Panc1 (cell line): ENCODE measurements at regions not wholly inside any gene's neighbourhood (a gene's known extent, or its start where the extent isn't known, plus 50 kb on each side); places are given as distances from the start of the nearest gene placed in this dataset.

Experiments
- ATAC-seq: fragments of 200-7000 bp; cut with Tn5 transposase; 2 replicates; pipeline ENCODE4 v1.9.1; 2020; ENCODE audit warnings: mild to moderate bottlenecking, moderate library complexity
- BruUV-seq: library from RNA; stranded (reverse); fragments of 400-500 nt; replicated peaks from 2 replicates; lab custom pipeline; 2021; lab: Mats Ljungman, UMichigan
- CTCF ChIA-PET: fragments of 300-600 bp; sonication (Branson Sonifier 250); formaldehyde crosslinking; loops from one replicate; lab custom pipeline; 2022; ENCODE audit warnings: antibody characterized with exemption; lab: Charles Lee
- POLR2A ChIA-PET: fragments of 300-600 bp; sonication (Branson Sonifier 250); formaldehyde crosslinking; loops from one replicate; lab custom pipeline; 2022; ENCODE audit warnings: antibody characterized with exemption; lab: Charles Lee
- DNase-seq: peaks from one replicate; pipeline ENCODE4 v3.0.0-alpha.2; 2010; ENCODE audit warnings: low read depth, low spot score
- H3K27ac ChIP-seq: 2 replicates; pipeline ENCODE4 v1.5.1; 2011; ENCODE audit warnings: mild to moderate bottlenecking, low read length, inconsistent platforms
- H3K27me3 ChIP-seq: fragments of 200-500 bp; sonication (Bioruptor generic); 2 replicates; pipeline ENCODE4 v1.6.0; 2014; ENCODE audit warnings: low read length, inconsistent platforms; ENCODE audit not compliant: control insufficient read depth, insufficient read depth
- H3K36me3 ChIP-seq: fragments of 200-500 bp; sonication (Bioruptor generic); 2 replicates; pipeline ENCODE4 v1.5.1; 2014; ENCODE audit warnings: inconsistent platforms, mild to moderate bottlenecking, low read length, moderate library complexity; ENCODE audit not compliant: control insufficient read depth, insufficient read depth
- H3K4me1 ChIP-seq: 2 replicates; pipeline ENCODE4 v1.5.1; 2011; ENCODE audit warnings: inconsistent platforms, mild to moderate bottlenecking, low read length, moderate library complexity; ENCODE audit not compliant: control insufficient read depth, insufficient read depth
- H3K4me3 ChIP-seq, 2 experiments: 2 replicates each; pipeline ENCODE4 v1.5.1; 2011 to 2012; ENCODE audit warnings: low read depth in 2 of 2, low read length in 2 of 2, mild to moderate bottlenecking in 2 of 2, inconsistent platforms in 1 of 2, moderate library complexity in 1 of 2
- H3K9me3 ChIP-seq: fragments of 200-500 bp; sonication (Bioruptor generic); 2 replicates; pipeline ENCODE4 v1.5.1; 2014; ENCODE audit warnings: low read depth, mild to moderate bottlenecking, inconsistent platforms, low read length, moderate library complexity; ENCODE audit not compliant: control insufficient read depth, insufficient read depth
- CTCF ChIP-seq: fragments of 450-650 bp; IDR thresholded peaks from 2 replicates; pipeline ENCODE4 v1.5.1; 2017; ENCODE audit warnings: mild to moderate bottlenecking
- POLR2AphosphoS5 ChIP-seq: IDR thresholded peaks from 2 replicates; pipeline ENCODE4 v1.6.1; 2012; ENCODE audit warnings: mild to moderate bottlenecking, low read depth, low read length, moderate library complexity
- REST ChIP-seq, 2 experiments: IDR thresholded peaks; 2 replicates each; pipeline ENCODE4 v1.6.1; 2011 to 2012; ENCODE audit warnings: low read depth in 2 of 2, control low read depth in 1 of 2, low read length in 1 of 2, mild to moderate bottlenecking in 1 of 2, moderate library complexity in 1 of 2; ENCODE audit not compliant: insufficient read depth in 1 of 2
- SIN3A ChIP-seq: IDR thresholded peaks from 2 replicates; pipeline ENCODE4 v1.6.1; 2012; ENCODE audit warnings: low read depth, mild to moderate bottlenecking, low read length, moderate library complexity, borderline replicate concordance; ENCODE audit not compliant: insufficient read depth
- TCF7L2 ChIP-seq: IDR thresholded peaks from 2 replicates; pipeline ENCODE4 v1.6.1; 2011; ENCODE audit warnings: mild to moderate bottlenecking, low read depth, low read length, inconsistent platforms
- in situ Hi-C: cut with HindIII; loops from 2 replicates; pipeline ENCODE4 v1.10.0; 2016; ENCODE audit warnings: low sequenced_read_pairs, low pct_unique_long_range_greater_than_20kb
- intact Hi-C: fragments of 100-400 bp; cut with micrococcal nuclease; formaldehyde crosslinking; loops from one replicate; pipeline ENCODE4 v1.10.0; 2022; ENCODE audit not compliant: unreplicated experiment

- Histone ChIP-seq H3K36me3 (no peaks in the 10 kb centered on the region), H3K9me3 (no peaks in the 10 kb centered on the region), H3K27me3 (no peaks in the 10 kb centered on the region), H3K4me3 (no peak overlapping the region), H3K27ac (no peak overlapping the region), H3K4me1 (no peaks in the 10 kb centered on the region)
- POLR2A ChIA-PET = no interaction called here
- no TSS peak for BruUV-seq
- ATAC-seq (no peak), DNase-seq (no peak)
- in situ Hi-C loops (no loop called here), intact Hi-C loops (no loop called here)
- CTCF ChIA-PET = no interaction called here
- TF ChIP-seq TCF7L2 (no peak), REST (IDR thresholded peaks at IDR 0.05; ENCODE audit: insufficient read depth in 1 of 2, low read depth in 2 of 2, low read length in 1 of 2) (no peak), POLR2AphosphoS5 (no peak), SIN3A (no peak), CTCF (no peak)
These were observed 233.3 kb upstream of the NBEA start for GRCh38 chr13:34708566-34709313.

GRCh38 chr13:34719060-34719875, 222.8 kb upstream of the NBEA start:
- no peaks in the 10 kb centered on the region for H3K36me3 ChIP-seq
- ATAC-seq = no peak
- intact Hi-C loops = no loop called here
- H3K27me3 ChIP-seq = no peaks in the 10 kb centered on the region
- no peaks in the 10 kb centered on the region for H3K4me1 ChIP-seq
- in situ Hi-C loops = no loop called here
- no peak overlapping the region for H3K27ac ChIP-seq
- BruUV-seq = no TSS peak
- ChIA-PET CTCF (no interaction called here), POLR2A (no interaction called here)
- H3K9me3 ChIP-seq = no peaks in the 10 kb centered on the region
- TF ChIP-seq SIN3A = no peak
- DNase-seq = no peak
- no peak overlapping the region for H3K4me3 ChIP-seq

- Histone ChIP-seq H3K27ac (no peak overlapping the region), H3K36me3 (no peaks in the 10 kb centered on the region), H3K27me3 (no peaks in the 10 kb centered on the region), H3K4me3 (no peak overlapping the region), H3K9me3 (no peaks in the 10 kb centered on the region), H3K4me1 (no peaks in the 10 kb centered on the region)
- TF ChIP-seq CTCF (no peak), SIN3A (no peak), POLR2AphosphoS5 (no peak), TCF7L2 (no peak), REST (IDR thresholded peaks at IDR 0.05; ENCODE audit: insufficient read depth in 1 of 2, low read depth in 2 of 2, low read length in 1 of 2) (no peak)
- in situ Hi-C loops (no loop called here), intact Hi-C loops (no loop called here)
- no TSS peak for BruUV-seq
- no peak for ATAC-seq
- DNase-seq = no peak
- POLR2A ChIA-PET = no interaction called here
- CTCF ChIA-PET = no interaction called here
These were observed 221.5 kb upstream of the NBEA start for GRCh38 chr13:34720618-34721017.
